NCI-H748 (cell line): ENCODE measurements at regions not wholly inside any gene's neighbourhood (a gene's known extent, or its start where the extent isn't known, plus 50 kb on each side); places are given as distances from the start of the nearest gene placed in this dataset.

Source experiments
- DNase-seq: peaks from one replicate; lab custom pipeline; 2025; ENCODE audit not compliant: unreplicated experiment; lab: John Stamatoyannopoulos, UW

- DNase-seq = peak; percentile 68
These were observed 57.5 kb upstream of the FREM1 start for GRCh38 chr9:14967450-14968321.

- DNase-seq = no peak
These were observed 52.1 kb upstream of the FREM1 start for GRCh38 chr9:14962193-14962882.

- no peak for DNase-seq
These were observed 51.3 kb upstream of the FREM1 start for GRCh38 chr9:14961372-14962068.

GRCh38 chr9:14960881-14961280, 50.7 kb upstream of the FREM1 start:
- no peak for DNase-seq
